HEK293 (cell line): ENCODE measurements at regions not wholly inside any gene's neighbourhood (a gene's known extent, or its start where the extent isn't known, plus 50 kb on each side); places are given as distances from the start of the nearest gene placed in this dataset.

Source experiments
- CTCF ChIP-seq: fragments of 450-650 bp; formaldehyde crosslinking; IDR thresholded peaks from 2 replicates; pipeline ENCODE4 v1.5.1; 2016; ENCODE audit warnings: missing biosample characterization, missing genetic modification characterization
- TF ChIP-seq, protein P1 (sequence below): fragments of 450-650 bp; formaldehyde crosslinking; IDR thresholded peaks from 2 replicates; pipeline ENCODE4 v1.5.1; 2016; ENCODE audit warnings: missing biosample characterization, missing genetic modification characterization

- TF ChIP-seq, protein P1, sequence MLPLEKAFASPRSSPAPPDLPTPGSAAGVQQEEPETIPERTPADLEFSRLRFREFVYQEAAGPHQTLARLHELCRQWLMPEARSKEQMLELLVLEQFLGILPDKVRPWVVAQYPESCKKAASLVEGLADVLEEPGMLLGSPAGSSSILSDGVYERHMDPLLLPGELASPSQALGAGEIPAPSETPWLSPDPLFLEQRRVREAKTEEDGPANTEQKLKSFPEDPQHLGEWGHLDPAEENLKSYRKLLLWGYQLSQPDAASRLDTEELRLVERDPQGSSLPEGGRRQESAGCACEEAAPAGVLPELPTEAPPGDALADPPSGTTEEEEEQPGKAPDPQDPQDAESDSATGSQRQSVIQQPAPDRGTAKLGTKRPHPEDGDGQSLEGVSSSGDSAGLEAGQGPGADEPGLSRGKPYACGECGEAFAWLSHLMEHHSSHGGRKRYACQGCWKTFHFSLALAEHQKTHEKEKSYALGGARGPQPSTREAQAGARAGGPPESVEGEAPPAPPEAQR (tag by site-specific recombination): no peak
- TF ChIP-seq CTCF: no peak
Measured at GRCh38 chr20:52534616-52535015, 343.0 kb upstream of the ZFP64 start.
